ENCODE measurements at regions not wholly inside any gene's neighbourhood (a gene's known extent, or its start where the extent isn't known, plus 50 kb on each side); places are given as distances from the start of the nearest gene placed in this dataset.

- peak overlapping the region; percentile 85 for H3K27ac Mint-ChIP-seq
- peaks cover 6% of the 10 kb centered on the region for H3K27me3 Mint-ChIP-seq
- peak; percentile 90 for DNase-seq
- intact Hi-C loops (cut with micrococcal nuclease), result loop anchor here (1.0 kb wide), 1 partner anchor 14 kb away; no protein-coding TSS in a partner anchor
- peaks cover 2% of the 10 kb centered on the region for H3K36me3 Mint-ChIP-seq (ENCODE audit: low read depth)
- H3K9me3 Mint-ChIP-seq, result peaks cover 4% of the 10 kb centered on the region
- peaks cover 30% of the 10 kb centered on the region for H3K4me1 Mint-ChIP-seq
- peak overlapping the region; percentile 88 for H3K4me3 Mint-ChIP-seq
Measured at GRCh38 chr2:64228126-64228678, 84.0 kb upstream of the PELI1 start.

GRCh38 chr2:64228918-64229317 is 84.7 kb upstream of the PELI1 start:
- H3K27me3 Mint-ChIP-seq, result peaks cover 6% of the 10 kb centered on the region
- DNase-seq, result no peak
- no peaks in the 10 kb centered on the region for H3K36me3 Mint-ChIP-seq (ENCODE audit: low read depth)
- peak overlapping the region; percentile 88 for H3K4me3 Mint-ChIP-seq
- peak overlapping the region; percentile 85 for H3K27ac Mint-ChIP-seq
- peaks cover 4% of the 10 kb centered on the region for H3K9me3 Mint-ChIP-seq
- intact Hi-C loops (cut with micrococcal nuclease), result loop anchor here (1.0 kb wide), 1 partner anchor 15 kb away; no protein-coding TSS in a partner anchor
- peaks cover 27% of the 10 kb centered on the region for H3K4me1 Mint-ChIP-seq

GRCh38 chr2:64230540-64230939 is 86.3 kb upstream of the PELI1 start:
- H3K4me1 Mint-ChIP-seq, result peaks cover 19% of the 10 kb centered on the region
- H3K9me3 Mint-ChIP-seq, result peaks cover 7% of the 10 kb centered on the region
- no peak overlapping the region for H3K4me3 Mint-ChIP-seq
- H3K36me3 Mint-ChIP-seq (ENCODE audit: low read depth), result no peaks in the 10 kb centered on the region
- H3K27ac Mint-ChIP-seq, result no peak overlapping the region
- no peak for DNase-seq
- intact Hi-C loops (cut with micrococcal nuclease), result no loop called here
- H3K27me3 Mint-ChIP-seq, result peaks cover 6% of the 10 kb centered on the region

- Mint-ChIP-seq H3K27ac (no peak overlapping the region), H3K4me3 (no peak overlapping the region), H3K4me1 (peaks cover 20% of the 10 kb centered on the region), H3K9me3 (peaks cover 10% of the 10 kb centered on the region), H3K27me3 (peaks cover 6% of the 10 kb centered on the region), H3K36me3 (ENCODE audit: low read depth) (peaks cover 2% of the 10 kb centered on the region)
- DNase-seq, result no peak
- intact Hi-C loops (cut with micrococcal nuclease), result no loop called here
Measured at GRCh38 chr2:64232266-64232665, 88.0 kb upstream of the PELI1 start.

GRCh38 chr2:64233376-64233922 is 89.2 kb upstream of the PELI1 start:
- Mint-ChIP-seq H3K4me1 (peaks cover 12% of the 10 kb centered on the region), H3K27ac (no peak overlapping the region), H3K36me3 (ENCODE audit: low read depth) (peaks cover 2% of the 10 kb centered on the region), H3K27me3 (peaks cover 6% of the 10 kb centered on the region), H3K4me3 (no peak overlapping the region), H3K9me3 (peaks cover 10% of the 10 kb centered on the region)
- no peak for DNase-seq
- intact Hi-C loops (cut with micrococcal nuclease), result no loop called here

GRCh38 chr2:64234150-64234549 is 89.9 kb upstream of the PELI1 start:
- H3K4me1 Mint-ChIP-seq, result peaks cover 8% of the 10 kb centered on the region
- H3K9me3 Mint-ChIP-seq, result peaks cover 10% of the 10 kb centered on the region
- intact Hi-C loops (cut with micrococcal nuclease), result no loop called here
- peaks cover 2% of the 10 kb centered on the region for H3K36me3 Mint-ChIP-seq (ENCODE audit: low read depth)
- H3K4me3 Mint-ChIP-seq, result no peak overlapping the region
- H3K27ac Mint-ChIP-seq, result no peak overlapping the region
- DNase-seq, result no peak
- peaks cover 6% of the 10 kb centered on the region for H3K27me3 Mint-ChIP-seq

GRCh38 chr2:64234785-64235184 is 90.6 kb upstream of the PELI1 start:
- H3K27ac Mint-ChIP-seq, result no peak overlapping the region
- intact Hi-C loops (cut with micrococcal nuclease), result no loop called here
- peaks cover 8% of the 10 kb centered on the region for H3K4me1 Mint-ChIP-seq
- H3K9me3 Mint-ChIP-seq, result peaks cover 10% of the 10 kb centered on the region
- peaks cover 2% of the 10 kb centered on the region for H3K36me3 Mint-ChIP-seq (ENCODE audit: low read depth)
- H3K4me3 Mint-ChIP-seq, result no peak overlapping the region
- peaks cover 6% of the 10 kb centered on the region for H3K27me3 Mint-ChIP-seq
- no peak for DNase-seq

GRCh38 chr2:64237266-64237665 is 93.0 kb upstream of the PELI1 start:
- Mint-ChIP-seq H3K27me3 (peaks cover 13% of the 10 kb centered on the region), H3K9me3 (peaks cover 10% of the 10 kb centered on the region), H3K27ac (no peak overlapping the region), H3K36me3 (ENCODE audit: low read depth) (peaks cover 2% of the 10 kb centered on the region), H3K4me3 (no peak overlapping the region), H3K4me1 (peaks cover 6% of the 10 kb centered on the region)
- intact Hi-C loops (cut with micrococcal nuclease), result no loop called here
- no peak for DNase-seq

GRCh38 chr2:64238799-64239198 is 94.6 kb upstream of the PELI1 start:
- H3K9me3 Mint-ChIP-seq, result peaks cover 14% of the 10 kb centered on the region
- intact Hi-C loops (cut with micrococcal nuclease), result no loop called here
- DNase-seq, result no peak
- H3K27me3 Mint-ChIP-seq, result peaks cover 15% of the 10 kb centered on the region
- no peak overlapping the region for H3K4me3 Mint-ChIP-seq
- peaks cover 4% of the 10 kb centered on the region for H3K36me3 Mint-ChIP-seq (ENCODE audit: low read depth)
- peaks cover 4% of the 10 kb centered on the region for H3K4me1 Mint-ChIP-seq
- no peak overlapping the region for H3K27ac Mint-ChIP-seq

- DNase-seq, result no peak
- H3K36me3 Mint-ChIP-seq (ENCODE audit: low read depth), result peaks cover 2% of the 10 kb centered on the region
- intact Hi-C loops (cut with micrococcal nuclease), result no loop called here
- peaks cover 8% of the 10 kb centered on the region for H3K9me3 Mint-ChIP-seq
- H3K4me3 Mint-ChIP-seq, result no peak overlapping the region
- H3K4me1 Mint-ChIP-seq, result no peaks in the 10 kb centered on the region
- H3K27me3 Mint-ChIP-seq, result peaks cover 15% of the 10 kb centered on the region
- no peak overlapping the region for H3K27ac Mint-ChIP-seq
Measured at GRCh38 chr2:64243081-64244036, 99.1 kb upstream of the PELI1 start.

- Mint-ChIP-seq H3K4me3 (no peak overlapping the region), H3K9me3 (peaks cover 8% of the 10 kb centered on the region), H3K36me3 (ENCODE audit: low read depth) (peaks cover 2% of the 10 kb centered on the region), H3K4me1 (no peaks in the 10 kb centered on the region), H3K27me3 (peaks cover 15% of the 10 kb centered on the region), H3K27ac (no peak overlapping the region)
- intact Hi-C loops (cut with micrococcal nuclease), result no loop called here
- no peak for DNase-seq
Measured at GRCh38 chr2:64244037-64244416, 99.8 kb upstream of the PELI1 start.

GRCh38 chr2:64245631-64246030 is 101.4 kb upstream of the PELI1 start:
- H3K4me1 Mint-ChIP-seq, result peaks cover 3% of the 10 kb centered on the region
- no peak overlapping the region for H3K4me3 Mint-ChIP-seq
- no peak for DNase-seq
- peaks cover 4% of the 10 kb centered on the region for H3K9me3 Mint-ChIP-seq
- H3K27ac Mint-ChIP-seq, result no peak overlapping the region
- H3K27me3 Mint-ChIP-seq, result peaks cover 12% of the 10 kb centered on the region
- peaks cover 2% of the 10 kb centered on the region for H3K36me3 Mint-ChIP-seq (ENCODE audit: low read depth)
- intact Hi-C loops (cut with micrococcal nuclease), result no loop called here

GRCh38 chr2:64246962-64247361 is 102.7 kb upstream of the PELI1 start:
- no peak for DNase-seq
- H3K9me3 Mint-ChIP-seq, result peaks cover 4% of the 10 kb centered on the region
- no peak overlapping the region for H3K4me3 Mint-ChIP-seq
- H3K36me3 Mint-ChIP-seq (ENCODE audit: low read depth), result peaks cover 2% of the 10 kb centered on the region
- H3K4me1 Mint-ChIP-seq, result peaks cover 6% of the 10 kb centered on the region
- peaks cover 5% of the 10 kb centered on the region for H3K27me3 Mint-ChIP-seq
- H3K27ac Mint-ChIP-seq, result no peak overlapping the region
- intact Hi-C loops (cut with micrococcal nuclease), result no loop called here

- Mint-ChIP-seq H3K27ac (no peak overlapping the region), H3K36me3 (ENCODE audit: low read depth) (no peaks in the 10 kb centered on the region), H3K27me3 (no peaks in the 10 kb centered on the region), H3K4me1 (peaks cover 7% of the 10 kb centered on the region), H3K9me3 (no peaks in the 10 kb centered on the region), H3K4me3 (no peak overlapping the region)
- intact Hi-C loops (cut with micrococcal nuclease), result no loop called here
- DNase-seq, result no peak
Measured at GRCh38 chr2:64249426-64249825, 105.2 kb upstream of the PELI1 start.

Measured in activated CD4-positive, alpha-beta T cell treated with anti-CD3 and anti-CD28 coated beads, Interleukin-2, amount 10 ng/mL, durations not matched to agents 24 days and 14 days (primary cell).